Omental fat pad (tissue), 3 donors: ENCODE measurements at regions not wholly inside any gene's neighbourhood (a gene's known extent, or its start where the extent isn't known, plus 50 kb on each side); places are given as distances from the start of the nearest gene placed in this dataset.
A peak's percentile ranks its signal among the peaks of the same experiment; 100 is the strongest.

ENCODE experiments used
- ATAC-seq: fragments of 150-250 bp; one replicate; pipeline ENCODE4 v1.9.1; 2016; ENCODE audit warnings: mild to moderate bottlenecking, moderate library complexity; ENCODE audit not compliant: low FRiP score
- DNase-seq: peaks from one replicate; pipeline ENCODE4 v3.0.0-alpha.2; 2019; ENCODE audit warnings: low spot score
- CTCF ChIP-seq, 3 donors: fragments of 450-650 bp; IDR thresholded peaks; one replicate each; pipeline ENCODE4 v1.5.1; 2016 to 2017; ENCODE audit warnings: antibody characterized with exemption in 3 of 3, mild to moderate bottlenecking in 3 of 3, moderate library complexity in 2 of 3

DNA sequence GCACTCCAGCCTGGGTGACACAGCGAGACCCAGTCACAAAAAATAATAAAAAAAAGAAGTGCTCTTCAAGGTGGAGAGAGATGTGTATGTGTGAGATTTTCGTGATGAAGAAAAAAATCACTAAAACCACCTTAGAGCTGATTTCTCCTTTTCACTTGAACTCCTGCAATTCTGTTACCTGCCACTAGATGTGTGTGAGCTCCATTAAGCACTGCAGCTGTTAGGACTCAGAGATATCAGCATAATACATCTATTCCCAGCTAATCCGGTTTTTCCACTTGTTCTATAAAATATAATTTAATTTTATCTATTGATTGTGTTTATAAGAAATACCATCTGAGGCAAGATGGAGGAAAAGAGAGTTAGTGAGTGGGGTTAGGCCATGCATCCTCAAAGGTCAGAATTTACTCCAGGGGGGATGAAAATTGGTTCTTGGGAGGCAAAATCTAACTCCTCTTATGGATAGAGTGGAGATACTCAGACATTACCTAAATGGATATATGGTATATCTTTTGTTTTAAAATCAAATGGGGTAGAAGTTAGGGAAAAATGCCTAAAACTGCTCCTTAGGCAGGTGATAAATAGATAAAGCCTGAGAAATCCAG is 152.7 kb downstream of the IL20RB start:
- peak in 1 of 3 donors; percentile 14 for TF ChIP-seq CTCF (IDR thresholded peaks at IDR 0.05)
- no peak for ATAC-seq
- DNase-seq = no peak

DNA sequence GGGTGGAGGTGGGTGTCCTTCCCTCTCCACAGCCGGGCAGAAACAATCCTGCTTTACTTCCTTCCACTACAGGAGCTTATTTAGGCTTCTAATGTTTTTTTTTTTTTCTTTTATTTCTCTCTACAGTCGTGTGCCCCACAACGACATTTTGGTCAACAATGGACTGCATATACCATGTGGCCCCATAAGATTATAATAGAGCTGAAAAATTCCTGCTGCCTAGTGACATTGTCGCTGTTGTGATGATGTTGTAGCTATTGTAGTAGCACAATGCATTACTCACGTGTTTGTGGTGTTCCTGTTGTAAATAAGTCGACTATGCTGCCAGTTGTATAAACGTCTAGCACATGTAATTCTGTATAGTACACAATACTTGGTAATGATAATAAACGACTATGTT is 153.7 kb downstream of the IL20RB start:
- DNase-seq (no peak), ATAC-seq (no peak)
- TF ChIP-seq CTCF (IDR thresholded peaks at IDR 0.05) = no peak

- TF ChIP-seq CTCF (IDR thresholded peaks at IDR 0.05) = no peak
- no peak for DNase-seq
- no peak for ATAC-seq
Observed at GRCh38 chr3:137116619-137117018, 158.8 kb downstream of the IL20RB start.

GRCh38 chr3:137121704-137122314 is 164.0 kb downstream of the IL20RB start:
- ATAC-seq = no peak
- no peak for DNase-seq
- no peak for TF ChIP-seq CTCF (IDR thresholded peaks at IDR 0.05)

GRCh38 chr3:137131081-137131480 is 173.3 kb downstream of the IL20RB start:
- DNase-seq (no peak), ATAC-seq (no peak)
- no peak for TF ChIP-seq CTCF (IDR thresholded peaks at IDR 0.05)

GRCh38 chr3:137134431-137134830 is 176.6 kb downstream of the IL20RB start:
- no peak for ATAC-seq
- TF ChIP-seq CTCF (IDR thresholded peaks at IDR 0.05) = no peak
- DNase-seq = no peak

- TF ChIP-seq CTCF (IDR thresholded peaks at IDR 0.05) = no peak
- no peak for ATAC-seq
- no peak for DNase-seq
Observed at GRCh38 chr3:137148406-137148805, 190.6 kb downstream of the IL20RB start.
